Dedifferentiated amniotic fluid mesenchymal stem cell (primary cell): ENCODE measurements at regions not wholly inside any gene's neighbourhood (a gene's known extent, or its start where the extent isn't known, plus 50 kb on each side); places are given as distances from the start of the nearest gene placed in this dataset.
A peak's percentile ranks its signal among the peaks of the same experiment; 100 is the strongest.
"Not testable (repeated sequence)": the region's sequence is repeated elsewhere in the genome, so short reads cannot be mapped to it uniquely, and the experiment has no call there.

Experiments
- DNase-seq: peaks from one replicate; pipeline ENCODE4 v3.0.0-alpha.2; 2016; ENCODE audit errors: extremely low spot score

GRCh38 chr5:105218018-105218417, 1655.4 kb upstream of the NUDT12 start:
- DNase-seq: no peak

GRCh38 chr5:105213078-105213477, 1650.5 kb upstream of the NUDT12 start:
- no peak for DNase-seq

- DNase-seq: no peak
Measured at GRCh38 chr5:105207066-105207465, 1644.5 kb upstream of the NUDT12 start.

- DNase-seq: no peak
Measured at GRCh38 chr5:105197531-105197930, 1634.9 kb upstream of the NUDT12 start.

- DNase-seq: no peak
Measured at GRCh38 chr5:105195765-105196164, 1633.2 kb upstream of the NUDT12 start.

- DNase-seq: no peak
Measured at GRCh38 chr5:105172918-105173317, 1610.3 kb upstream of the NUDT12 start.

GRCh38 chr5:105168806-105169205, 1606.2 kb upstream of the NUDT12 start:
- no peak for DNase-seq

GRCh38 chr5:105167092-105167491, 1604.5 kb upstream of the NUDT12 start:
- no peak for DNase-seq

GRCh38 chr5:105163547-105163946, 1601.0 kb upstream of the NUDT12 start:
- DNase-seq: no peak

- not testable (repeated sequence) for DNase-seq
Measured at GRCh38 chr5:105162557-105162956, 1600.0 kb upstream of the NUDT12 start.

GRCh38 chr5:105158526-105158925, 1595.9 kb upstream of the NUDT12 start:
- DNase-seq: no peak

- no peak for DNase-seq
Measured at GRCh38 chr5:105150323-105150722, 1587.7 kb upstream of the NUDT12 start.

GRCh38 chr5:105146867-105147266, 1584.3 kb upstream of the NUDT12 start:
- peak; percentile 33 for DNase-seq

- no peak for DNase-seq
Measured at GRCh38 chr5:105145152-105145551, 1582.6 kb upstream of the NUDT12 start.

GRCh38 chr5:105134328-105134727, 1571.7 kb upstream of the NUDT12 start:
- no peak for DNase-seq

- no peak for DNase-seq
Measured at GRCh38 chr5:105133087-105133486, 1570.5 kb upstream of the NUDT12 start.

GRCh38 chr5:105132581-105132980, 1570.0 kb upstream of the NUDT12 start:
- no peak for DNase-seq

- DNase-seq: no peak
Measured at GRCh38 chr5:105131045-105131444, 1568.5 kb upstream of the NUDT12 start.

- peak; percentile 74 for DNase-seq
Measured at GRCh38 chr5:105101577-105101976, 1539.0 kb upstream of the NUDT12 start.

- DNase-seq: peak; percentile 17
Measured at GRCh38 chr5:105088961-105089360, 1526.4 kb upstream of the NUDT12 start.

- no peak for DNase-seq
Measured at GRCh38 chr5:105088102-105088501, 1525.5 kb upstream of the NUDT12 start.

- DNase-seq: no peak
Measured at GRCh38 chr5:105057893-105058292, 1495.3 kb upstream of the NUDT12 start.

GRCh38 chr5:105057001-105057436, 1494.4 kb upstream of the NUDT12 start:
- no peak for DNase-seq

GRCh38 chr5:105054406-105054805, 1491.8 kb upstream of the NUDT12 start:
- DNase-seq: no peak

- no peak for DNase-seq
Measured at GRCh38 chr5:105042623-105043022, 1480.0 kb upstream of the NUDT12 start.
